Keratinocyte (primary cell): ENCODE measurements at regions not wholly inside any gene's neighbourhood (a gene's known extent, or its start where the extent isn't known, plus 50 kb on each side); places are given as distances from the start of the nearest gene placed in this dataset.

ENCODE experiments used
- DNase-seq: peaks from one replicate; pipeline ENCODE4 v3.0.0-alpha.2; 2011; ENCODE audit warnings: low read depth, missing footprints, low spot score
- FAIRE-seq: peaks from 2 replicates; lab custom pipeline; 2011; peaks lifted over from hg19 to GRCh38; lab: Jason Lieb, UNC
- H2AFZ ChIP-seq: 2 replicates; pipeline ENCODE4 v1.6.0; 2012; ENCODE audit warnings: low read length, control low read depth, inconsistent platforms; ENCODE audit not compliant: control insufficient read depth
- H3K27ac ChIP-seq: 2 replicates; pipeline ENCODE4 v1.5.1; 2011; ENCODE audit warnings: low read length; ENCODE audit not compliant: control insufficient read depth, insufficient read depth
- H3K27me3 ChIP-seq: 3 replicates; pipeline ENCODE4 v1.6.0; 2011; ENCODE audit warnings: low read length; ENCODE audit not compliant: control insufficient read depth, insufficient read depth; ENCODE audit errors: extremely low read depth
- H3K36me3 ChIP-seq, 2 experiments: 2 replicates in 1 of 2; 3 replicates in 1 of 2; pipeline ENCODE4 v1.5.1; 2011; ENCODE audit warnings: low read length in 2 of 2, mild to moderate bottlenecking in 1 of 2; ENCODE audit not compliant: control insufficient read depth in 2 of 2, insufficient read depth in 2 of 2; ENCODE audit errors: extremely low read depth in 1 of 2
- H3K4me1 ChIP-seq: 3 replicates; pipeline ENCODE4 v1.5.1; 2011; ENCODE audit warnings: low read length; ENCODE audit not compliant: control insufficient read depth, insufficient read depth; ENCODE audit errors: extremely low read depth
- H3K4me2 ChIP-seq: 3 replicates; pipeline ENCODE4 v1.6.0; 2011; ENCODE audit warnings: low read depth, low read length; ENCODE audit not compliant: control insufficient read depth, insufficient read depth; ENCODE audit errors: extremely low read depth
- H3K4me3 ChIP-seq, 3 experiments: fragments of 200-600 bp in 1 of 3; sonication (generic) in 1 of 3; 2 replicates in 2 of 3; 3 replicates in 1 of 3; pipeline ENCODE4 v1.5.1; 2011 to 2016; ENCODE audit warnings: low read length in 3 of 3, mild to moderate bottlenecking in 3 of 3, control low read depth in 2 of 3, inconsistent platforms in 1 of 3, low read depth in 1 of 3, mixed read lengths in 1 of 3, mixed run types in 1 of 3, moderate library complexity in 1 of 3; ENCODE audit not compliant: control insufficient read depth in 2 of 3, insufficient read depth in 2 of 3; ENCODE audit errors: extremely low read depth in 1 of 3
- H3K79me2 ChIP-seq: 2 replicates; pipeline ENCODE4 v1.6.0; 2012; ENCODE audit warnings: low read length; ENCODE audit not compliant: control insufficient read depth, insufficient read depth
- H3K9ac ChIP-seq: 3 replicates; pipeline ENCODE4 v1.6.0; 2011; ENCODE audit warnings: low read length; ENCODE audit not compliant: control insufficient read depth, insufficient read depth; ENCODE audit errors: extremely low read depth
- H3K9me1 ChIP-seq: 3 replicates; pipeline ENCODE4 v1.6.0; 2011; ENCODE audit warnings: low read length; ENCODE audit not compliant: control insufficient read depth, insufficient read depth; ENCODE audit errors: extremely low read depth
- H3K9me3 ChIP-seq: 2 replicates; pipeline ENCODE4 v1.5.1; 2012; ENCODE audit warnings: low read depth, low read length; ENCODE audit not compliant: control insufficient read depth
- H4K20me1 ChIP-seq: 3 replicates; pipeline ENCODE4 v1.6.0; 2011; ENCODE audit warnings: low read length; ENCODE audit not compliant: control insufficient read depth, insufficient read depth; ENCODE audit errors: extremely low read depth
- EZH2 ChIP-seq: IDR thresholded peaks from one replicate; pipeline ENCODE4 v1.6.1; 2012; ENCODE audit warnings: inconsistent platforms, mild to moderate bottlenecking, low read length, moderate library complexity
- dilution Hi-C: fragments of 300-500 bp; cut with MboI; formaldehyde crosslinking; loops from one replicate; pipeline ENCODE4 v1.7.0; 2020; ENCODE audit warnings: low sequenced_read_pairs; ENCODE audit not compliant: extremely low pct_ligation_motif_present
- TF ChIP-seq, protein P1 (sequence below), 3 experiments: IDR thresholded peaks in 1 of 3; conservative IDR thresholded peaks in 1 of 3; optimal IDR thresholded peaks in 1 of 3; 2 replicates in 2 of 3; 3 replicates in 1 of 3; pipeline versions ENCODE3 to v1.5.1; 2011; ENCODE audit warnings: low read length in 3 of 3, mild to moderate bottlenecking in 3 of 3, moderate library complexity in 2 of 3, control low read depth in 1 of 3, inconsistent platforms in 1 of 3; ENCODE audit not compliant: insufficient read depth in 2 of 3; ENCODE audit errors: extremely low read depth in 1 of 3

DNA sequence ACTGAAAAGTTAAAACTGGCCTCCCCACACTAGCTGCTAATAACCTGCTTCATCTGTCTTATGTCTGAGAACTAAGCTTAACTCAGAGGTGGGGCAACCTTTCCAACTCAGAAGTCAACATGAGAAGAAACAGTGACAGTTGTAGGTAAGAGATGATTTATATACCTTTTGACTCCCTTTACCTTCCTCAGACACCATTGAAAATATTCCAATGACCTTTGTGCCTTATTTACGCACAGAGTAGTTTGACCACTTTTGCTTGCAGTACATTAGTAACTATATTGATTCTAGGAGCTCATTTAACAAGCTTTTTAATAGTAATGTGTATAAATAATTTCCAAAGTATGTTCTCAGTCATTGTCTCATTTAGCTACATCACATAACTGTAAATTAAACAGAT, 77.6 kb downstream of the ALX1 start:
- dilution Hi-C loops: no loop called here
- Histone ChIP-seq H2AFZ (no peak overlapping the region), H3K27me3 (no peaks in the 10 kb centered on the region), H4K20me1 (no peaks in the 10 kb centered on the region), H3K4me2 (no peak overlapping the region), H3K4me3 (no peak overlapping the region), H3K9me1 (no peaks in the 10 kb centered on the region), H3K9me3 (no peaks in the 10 kb centered on the region), H3K79me2 (no peaks in the 10 kb centered on the region), H3K36me3 (no peaks in the 10 kb centered on the region), H3K27ac (no peak overlapping the region), H3K9ac (no peak overlapping the region), H3K4me1 (no peaks in the 10 kb centered on the region)
- TF ChIP-seq, protein P1, sequence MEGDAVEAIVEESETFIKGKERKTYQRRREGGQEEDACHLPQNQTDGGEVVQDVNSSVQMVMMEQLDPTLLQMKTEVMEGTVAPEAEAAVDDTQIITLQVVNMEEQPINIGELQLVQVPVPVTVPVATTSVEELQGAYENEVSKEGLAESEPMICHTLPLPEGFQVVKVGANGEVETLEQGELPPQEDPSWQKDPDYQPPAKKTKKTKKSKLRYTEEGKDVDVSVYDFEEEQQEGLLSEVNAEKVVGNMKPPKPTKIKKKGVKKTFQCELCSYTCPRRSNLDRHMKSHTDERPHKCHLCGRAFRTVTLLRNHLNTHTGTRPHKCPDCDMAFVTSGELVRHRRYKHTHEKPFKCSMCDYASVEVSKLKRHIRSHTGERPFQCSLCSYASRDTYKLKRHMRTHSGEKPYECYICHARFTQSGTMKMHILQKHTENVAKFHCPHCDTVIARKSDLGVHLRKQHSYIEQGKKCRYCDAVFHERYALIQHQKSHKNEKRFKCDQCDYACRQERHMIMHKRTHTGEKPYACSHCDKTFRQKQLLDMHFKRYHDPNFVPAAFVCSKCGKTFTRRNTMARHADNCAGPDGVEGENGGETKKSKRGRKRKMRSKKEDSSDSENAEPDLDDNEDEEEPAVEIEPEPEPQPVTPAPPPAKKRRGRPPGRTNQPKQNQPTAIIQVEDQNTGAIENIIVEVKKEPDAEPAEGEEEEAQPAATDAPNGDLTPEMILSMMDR (optimal IDR thresholded peaks at IDR 0.05 in 1 of 3, IDR thresholded peaks at IDR 0.05 in 1 of 3, conservative IDR thresholded peaks at IDR 0.05 in 1 of 3; ENCODE audit: extremely low read depth in 1 of 3, insufficient read depth in 2 of 3, low read length in 3 of 3): no peak
- TF ChIP-seq EZH2: no peak
- no peak for DNase-seq
- FAIRE-seq: no peak

DNA sequence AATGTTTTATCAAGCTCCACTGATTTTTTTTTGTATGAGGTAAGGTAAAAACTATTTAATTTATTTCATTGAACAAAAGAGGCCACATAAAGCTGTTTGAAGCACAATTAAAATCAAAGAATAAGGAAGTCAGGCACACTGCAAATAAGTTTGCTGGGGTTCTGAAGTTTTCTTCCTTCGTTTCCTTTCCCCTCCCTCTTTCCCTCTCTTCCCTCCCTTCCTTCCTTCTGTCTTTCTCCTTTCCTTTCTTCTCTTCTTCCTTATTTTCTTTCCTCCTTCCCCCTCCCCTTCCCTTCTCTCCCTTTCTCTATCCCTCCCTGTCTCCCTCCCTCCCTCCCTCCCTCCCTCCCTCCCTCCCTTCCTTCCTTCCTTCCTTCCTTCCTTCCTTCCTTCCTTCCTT, 78.7 kb downstream of the ALX1 start:
- dilution Hi-C loops: no loop called here

More for the DNA sequence above, 78.7 kb downstream of the ALX1 start:
- TF ChIP-seq, protein P1 (optimal IDR thresholded peaks at IDR 0.05 in 1 of 3, IDR thresholded peaks at IDR 0.05 in 1 of 3, conservative IDR thresholded peaks at IDR 0.05 in 1 of 3; ENCODE audit: extremely low read depth in 1 of 3, insufficient read depth in 2 of 3, low read length in 3 of 3): no peak
- TF ChIP-seq EZH2: no peak
- no peak overlapping the region for H3K4me3 ChIP-seq
- H2AFZ ChIP-seq: no peak overlapping the region
- H3K4me1 ChIP-seq: no peaks in the 10 kb centered on the region
- DNase-seq (no peak), FAIRE-seq (no peak)
- H3K27me3 ChIP-seq: no peaks in the 10 kb centered on the region
- H3K9me3 ChIP-seq: no peaks in the 10 kb centered on the region
- no peaks in the 10 kb centered on the region for H4K20me1 ChIP-seq
- no peak overlapping the region for H3K9ac ChIP-seq
- no peaks in the 10 kb centered on the region for H3K9me1 ChIP-seq
- no peak overlapping the region for H3K27ac ChIP-seq
- no peaks in the 10 kb centered on the region for H3K79me2 ChIP-seq
- no peaks in the 10 kb centered on the region for H3K36me3 ChIP-seq
- H3K4me2 ChIP-seq: no peak overlapping the region
